ENCODE measurements at regions not wholly inside any gene's neighbourhood (a gene's known extent, or its start where the extent isn't known, plus 50 kb on each side); places are given as distances from the start of the nearest gene placed in this dataset.
"Not testable (repeated sequence)": the region's sequence is repeated elsewhere in the genome, so short reads cannot be mapped to it uniquely, and the experiment has no call there.

GRCh38 chr4:54403700-54404453 lies 174.8 kb downstream of the PDGFRA start:
- no peak for DNase-seq (ENCODE audit: low read depth)

- not testable (repeated sequence) for DNase-seq (ENCODE audit: low read depth)
Observed at GRCh38 chr4:54409270-54409817, 180.3 kb downstream of the PDGFRA start.

GRCh38 chr4:54414545-54414944 lies 185.5 kb downstream of the PDGFRA start:
- no peak for DNase-seq (ENCODE audit: low read depth)

GRCh38 chr4:54417476-54417875 lies 188.4 kb downstream of the PDGFRA start:
- no peak for DNase-seq (ENCODE audit: low read depth)

- DNase-seq (ENCODE audit: low read depth) = no peak
Observed at GRCh38 chr4:54418468-54418867, 189.4 kb downstream of the PDGFRA start.

GRCh38 chr4:54423066-54423465 lies 194.0 kb downstream of the PDGFRA start:
- peak; percentile 24 for DNase-seq (ENCODE audit: low read depth)

- DNase-seq (ENCODE audit: low read depth) = no peak
Observed at GRCh38 chr4:54427826-54428225, 198.7 kb downstream of the PDGFRA start.

GRCh38 chr4:54428940-54429339 lies 199.8 kb downstream of the PDGFRA start:
- no peak for DNase-seq (ENCODE audit: low read depth)

GRCh38 chr4:54433686-54434085 lies 204.6 kb downstream of the PDGFRA start:
- DNase-seq (ENCODE audit: low read depth) = peak; percentile 8

- peak; percentile 82 for DNase-seq (ENCODE audit: low read depth)
Observed at GRCh38 chr4:54439831-54440243, 210.7 kb downstream of the PDGFRA start.

- DNase-seq (ENCODE audit: low read depth) = peak; percentile 44
Observed at GRCh38 chr4:54440394-54441136, 211.5 kb downstream of the PDGFRA start.

GRCh38 chr4:54445866-54446265 lies 211.9 kb upstream of the KIT start:
- DNase-seq (ENCODE audit: low read depth) = no peak

GRCh38 chr4:54446581-54446980 lies 211.2 kb upstream of the KIT start:
- no peak for DNase-seq (ENCODE audit: low read depth)

GRCh38 chr4:54447304-54447703 lies 210.5 kb upstream of the KIT start:
- no peak for DNase-seq (ENCODE audit: low read depth)

- DNase-seq (ENCODE audit: low read depth) = no peak
Observed at GRCh38 chr4:54449999-54450398, 207.8 kb upstream of the KIT start.

- DNase-seq (ENCODE audit: low read depth) = not testable (repeated sequence)
Observed at GRCh38 chr4:54466960-54467359, 190.8 kb upstream of the KIT start.

GRCh38 chr4:54473077-54473545 lies 184.6 kb upstream of the KIT start:
- DNase-seq (ENCODE audit: low read depth) = no peak

GRCh38 chr4:54473798-54474197 lies 184.0 kb upstream of the KIT start:
- DNase-seq (ENCODE audit: low read depth) = no peak

GRCh38 chr4:54475546-54475945 lies 182.2 kb upstream of the KIT start:
- no peak for DNase-seq (ENCODE audit: low read depth)

- DNase-seq (ENCODE audit: low read depth) = peak; percentile 77
Observed at GRCh38 chr4:54482529-54483200, 175.1 kb upstream of the KIT start.

GRCh38 chr4:54484383-54484782 lies 173.4 kb upstream of the KIT start:
- no peak for DNase-seq (ENCODE audit: low read depth)

GRCh38 chr4:54487491-54487890 lies 170.3 kb upstream of the KIT start:
- peak; percentile 60 for DNase-seq (ENCODE audit: low read depth)

Measured in RPMI7951 (cell line).